ENCODE measurements at regions not wholly inside any gene's neighbourhood (a gene's known extent, or its start where the extent isn't known, plus 50 kb on each side); places are given as distances from the start of the nearest gene placed in this dataset.
"Not testable (repeated sequence)": the region's sequence is repeated elsewhere in the genome, so short reads cannot be mapped to it uniquely, and the experiment has no call there.

DNA sequence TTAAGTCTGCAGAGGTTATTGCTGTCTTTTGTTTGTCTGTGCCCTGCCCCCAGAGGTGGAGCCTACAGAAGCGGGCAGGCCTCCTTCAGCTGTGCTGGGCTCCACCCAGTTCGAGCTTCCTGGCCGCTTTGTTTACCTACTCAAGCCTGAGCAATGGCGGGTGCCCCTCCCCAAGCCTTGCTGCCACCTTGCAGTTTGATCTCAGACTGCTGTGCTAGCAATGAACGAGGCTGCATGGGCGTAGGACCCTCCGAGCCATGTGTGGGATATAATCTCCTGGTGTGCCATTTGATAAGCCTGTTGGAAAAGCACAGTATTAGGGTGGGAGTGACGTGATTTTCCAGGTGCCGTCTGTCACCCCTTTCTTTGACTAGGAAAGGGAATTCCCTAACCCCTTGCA is 720.6 kb downstream of the PCDH17 start:
- not testable (repeated sequence) for DNase-seq (ENCODE audit: low read depth in 2 of 2)

DNA sequence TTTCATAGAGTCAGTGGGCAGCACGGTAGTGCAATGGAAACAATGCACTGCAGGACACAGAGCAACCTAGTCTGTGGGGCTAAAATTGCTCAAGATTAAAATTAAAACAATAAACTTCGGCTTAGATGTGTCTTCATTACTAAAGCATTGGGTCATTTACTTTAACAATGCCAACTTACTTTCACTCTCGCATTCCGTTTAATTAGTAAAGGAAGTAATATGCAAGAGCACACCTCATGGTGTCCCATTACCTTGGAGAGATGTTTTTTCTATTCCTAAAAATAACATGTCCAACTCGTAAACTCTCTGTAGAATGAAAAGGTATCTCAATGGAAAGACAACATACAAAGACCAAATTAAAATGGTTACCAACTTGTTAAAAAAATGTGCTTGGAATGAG is 738.4 kb downstream of the PCDH17 start:
- no peak for DNase-seq (ENCODE audit: low read depth in 2 of 2)

DNA sequence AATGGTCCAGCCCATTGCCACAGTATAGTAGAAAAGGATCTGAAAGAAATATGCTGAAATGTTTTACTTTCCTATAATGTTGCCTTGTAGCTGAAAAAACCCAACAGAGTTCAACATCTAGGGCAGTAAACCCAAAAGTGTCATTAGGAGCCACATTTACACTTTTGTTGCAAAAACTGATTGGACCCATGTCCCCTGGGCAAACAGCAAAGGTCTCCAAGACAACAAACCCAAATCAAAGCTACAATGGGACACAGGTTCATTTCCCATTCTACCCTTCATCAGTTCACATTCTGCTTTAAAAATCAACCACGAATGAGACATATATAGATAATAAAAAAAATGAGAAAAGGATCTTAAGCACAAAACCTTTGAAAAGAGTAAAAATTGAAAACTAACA is 744.8 kb downstream of the PCDH17 start:
- no peak for DNase-seq (ENCODE audit: low read depth in 2 of 2)

DNA sequence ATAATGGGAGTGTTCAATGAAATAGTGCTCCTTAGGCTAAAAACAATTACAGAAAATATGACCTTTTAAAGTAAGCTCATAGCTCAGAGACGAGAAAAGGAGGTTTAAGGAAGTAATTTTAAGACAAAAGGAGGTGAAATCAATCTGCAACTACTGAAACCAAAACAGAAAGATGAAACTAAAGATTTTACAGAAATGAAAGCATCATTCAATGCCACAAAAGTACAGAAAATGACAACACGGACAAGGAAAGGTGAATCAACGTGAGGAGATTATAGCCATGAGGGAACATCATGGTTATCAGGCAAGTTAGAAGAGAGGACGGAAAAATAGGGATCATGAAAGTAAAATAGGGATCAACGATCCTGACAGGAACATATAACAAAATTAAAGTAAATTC is 745.2 kb downstream of the PCDH17 start:
- no peak for DNase-seq (ENCODE audit: low read depth in 2 of 2)

DNA sequence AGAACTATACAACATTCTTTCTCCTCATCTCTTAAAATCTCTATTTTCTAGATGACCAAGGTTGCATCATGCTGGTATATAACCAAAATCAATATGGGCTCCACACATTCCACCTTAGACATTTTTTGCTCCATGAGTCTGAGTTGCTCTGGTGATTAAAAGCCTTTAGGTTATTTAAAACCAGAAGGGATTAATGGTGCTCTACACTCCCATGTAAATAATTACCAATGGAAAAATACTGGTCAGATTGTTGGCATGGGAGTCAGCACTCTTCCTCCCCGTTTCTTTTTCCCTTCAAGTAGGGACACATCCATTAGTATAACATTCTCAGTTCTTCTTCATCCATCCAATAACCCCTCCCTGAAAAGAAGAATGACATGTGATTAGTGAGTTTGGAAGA is 747.7 kb downstream of the PCDH17 start:
- DNase-seq (ENCODE audit: low read depth in 2 of 2) = no peak

DNA sequence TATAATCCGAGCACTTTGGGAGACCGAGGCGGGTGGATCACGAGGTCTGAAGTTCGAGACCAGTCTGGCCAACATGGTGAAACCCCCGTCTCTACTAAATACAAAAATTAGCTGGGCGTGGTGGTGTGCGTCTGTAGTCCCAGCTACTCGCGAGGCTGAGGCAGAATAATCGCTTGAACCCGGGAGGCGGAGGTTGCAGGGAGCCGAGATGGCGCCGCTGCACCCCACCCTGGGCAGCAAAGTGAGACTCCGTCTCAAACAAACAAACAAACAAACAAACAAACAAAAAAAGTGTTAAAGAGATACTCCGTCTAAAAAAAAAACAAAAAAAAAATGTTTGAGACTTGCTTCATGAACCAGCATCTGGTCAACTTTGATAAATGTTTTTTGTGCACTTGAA is 753.8 kb downstream of the PCDH17 start:
- DNase-seq (ENCODE audit: low read depth in 2 of 2) = not testable (repeated sequence)

DNA sequence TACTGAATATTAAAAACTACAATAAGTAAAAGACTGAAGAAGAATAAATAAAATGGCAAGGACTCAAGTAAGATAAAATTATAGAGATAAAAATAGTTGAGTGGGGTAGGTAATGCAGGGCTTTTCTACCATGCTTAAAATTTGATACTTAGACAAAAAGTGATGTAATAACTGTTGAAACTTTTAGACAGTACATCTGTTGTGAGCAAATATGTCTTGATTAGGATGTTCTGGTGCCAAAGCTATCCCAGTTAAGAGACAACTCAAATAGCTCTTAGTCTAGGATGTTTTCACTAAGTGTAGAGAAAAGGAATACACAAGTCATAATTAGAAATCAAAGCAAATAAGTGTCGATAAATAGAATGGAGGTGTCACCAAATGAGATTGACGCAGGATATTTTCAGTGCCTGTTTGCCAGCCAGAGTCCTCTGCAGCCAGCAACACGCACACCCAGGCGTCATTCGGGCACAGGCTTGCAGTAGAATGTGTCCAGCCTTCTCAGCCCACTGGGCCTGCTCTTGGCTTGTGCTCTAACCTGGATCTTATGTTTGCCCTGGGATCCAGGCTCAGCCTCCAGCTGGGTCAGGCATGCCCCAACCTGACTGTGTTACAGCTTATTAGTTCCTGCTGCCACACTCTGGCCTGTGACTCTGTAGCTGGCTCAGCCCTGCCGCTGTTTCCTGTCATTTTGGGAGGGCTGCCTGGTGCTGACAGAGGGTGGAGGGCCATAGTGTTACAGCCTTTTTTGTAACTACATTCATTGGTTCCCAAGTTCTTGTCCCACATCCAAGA is 766.2 kb downstream of the PCDH17 start:
- no peak for DNase-seq (ENCODE audit: low read depth in 2 of 2)

DNA sequence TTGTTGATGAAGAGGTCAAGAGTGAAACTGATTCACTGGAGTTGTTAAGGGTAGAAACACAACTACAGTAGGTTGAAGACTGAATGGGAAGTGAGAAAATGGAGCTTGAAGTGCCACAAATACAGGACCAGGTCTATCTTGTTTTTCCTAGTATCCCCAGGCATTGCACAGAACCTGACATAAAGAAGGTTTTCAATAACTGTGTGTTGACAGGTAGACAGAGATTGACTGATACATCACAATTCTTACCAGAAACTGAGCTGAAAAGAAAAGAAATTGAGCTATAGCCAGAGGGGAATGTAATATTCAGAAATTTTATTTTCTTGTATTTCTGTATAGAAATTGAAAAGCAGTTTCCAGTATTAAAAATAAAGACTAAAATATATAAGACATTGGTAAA is 767.7 kb downstream of the PCDH17 start:
- no peak for DNase-seq (ENCODE audit: low read depth in 2 of 2)

DNA sequence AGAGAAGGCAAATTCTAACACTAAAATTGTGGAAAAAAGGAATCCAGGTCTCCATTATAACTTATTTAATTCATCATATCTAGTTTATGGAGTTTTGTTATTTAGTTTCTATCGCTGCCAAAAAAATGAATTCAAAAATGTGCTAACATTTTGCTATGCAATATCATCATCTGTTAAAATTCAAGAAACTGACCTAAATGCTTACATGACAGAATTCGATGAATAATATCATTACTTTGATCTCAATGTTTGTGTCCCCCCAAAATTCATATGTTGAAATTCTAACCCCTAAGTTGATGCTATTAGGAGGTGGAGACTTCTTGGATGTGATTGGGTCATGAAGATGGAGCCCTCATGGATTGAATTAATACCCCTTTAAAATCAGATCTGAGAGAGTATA is 775.0 kb downstream of the PCDH17 start:
- DNase-seq (ENCODE audit: low read depth in 2 of 2) = no peak

DNA sequence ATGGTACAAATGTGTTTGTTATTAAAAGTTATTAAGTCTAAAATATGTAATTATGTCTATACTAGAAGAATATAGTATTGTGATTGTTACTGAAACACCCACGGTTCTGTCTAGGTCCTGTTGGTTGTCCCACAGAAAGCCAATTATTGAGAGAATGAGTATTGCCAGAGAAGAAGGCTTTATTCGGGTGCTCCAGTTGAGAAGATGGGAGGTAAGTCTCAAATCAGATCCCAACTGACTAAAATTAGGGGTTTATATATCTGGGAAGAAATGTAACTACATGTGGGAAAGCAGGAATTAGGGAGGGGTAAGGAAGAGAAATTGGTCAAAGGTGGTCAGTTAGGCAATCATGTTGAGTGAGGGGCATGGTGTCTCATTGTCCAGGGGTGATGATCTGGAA is 798.4 kb downstream of the PCDH17 start:
- DNase-seq (ENCODE audit: low read depth in 2 of 2) = no peak

DNA sequence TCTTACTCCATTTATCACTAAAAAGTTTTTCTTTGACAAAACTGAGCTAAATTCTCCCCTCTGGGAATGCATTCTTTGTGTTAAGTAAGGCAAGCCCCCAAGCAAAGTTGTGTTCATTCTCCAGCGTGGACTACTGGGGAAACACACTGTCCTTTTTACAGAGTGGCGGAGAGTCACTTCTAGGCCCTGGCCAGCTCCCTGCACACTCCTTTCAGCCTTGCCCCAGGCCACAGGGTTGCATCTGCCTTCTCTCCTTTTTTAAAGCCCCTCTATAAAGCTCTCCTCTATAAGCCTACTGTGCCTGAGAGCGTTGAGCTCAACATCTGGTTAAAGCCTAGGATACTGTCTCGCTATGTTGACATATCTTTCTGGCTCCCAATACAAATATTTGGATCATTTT is 803.4 kb downstream of the PCDH17 start:
- DNase-seq (ENCODE audit: low read depth in 2 of 2) = no peak

DNA sequence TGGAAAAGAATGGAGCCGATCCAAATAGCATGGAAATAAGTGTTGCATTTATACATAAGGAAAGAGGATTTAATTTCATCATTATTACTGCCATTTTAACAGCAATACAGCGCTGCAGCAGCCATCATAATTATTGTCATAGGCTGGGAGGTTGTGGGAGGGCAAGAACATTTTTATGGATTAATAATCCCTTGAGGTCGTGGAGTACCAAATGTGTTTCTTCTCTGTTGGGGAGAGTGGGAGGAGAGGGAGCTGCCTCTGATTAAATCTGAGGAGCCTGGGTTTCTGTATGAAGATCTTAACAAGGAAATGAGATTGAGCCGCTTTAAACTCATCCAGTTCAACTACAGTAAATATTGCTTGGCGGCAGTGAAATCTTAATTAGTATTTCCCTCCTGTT is 805.9 kb downstream of the PCDH17 start:
- no peak for DNase-seq (ENCODE audit: low read depth in 2 of 2)

DNA sequence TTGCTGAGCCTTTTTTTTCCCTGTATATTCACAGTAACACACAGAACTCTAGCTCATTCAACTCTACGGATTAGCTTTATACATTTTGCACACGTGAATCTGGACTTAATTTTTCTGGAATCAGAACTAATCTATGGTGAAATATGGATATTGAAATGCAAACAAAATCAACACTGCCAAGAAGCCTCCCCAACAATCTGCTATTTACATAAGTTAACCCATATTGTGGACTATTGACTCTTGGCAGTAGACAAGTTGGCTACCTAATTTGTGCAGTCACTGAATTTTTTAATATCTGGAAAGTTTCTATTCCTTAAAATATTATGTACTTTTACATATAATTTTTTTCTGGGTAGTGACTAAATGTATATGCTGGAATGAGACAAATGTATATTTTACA is 815.4 kb downstream of the PCDH17 start:
- DNase-seq (ENCODE audit: low read depth in 2 of 2) = no peak

DNA sequence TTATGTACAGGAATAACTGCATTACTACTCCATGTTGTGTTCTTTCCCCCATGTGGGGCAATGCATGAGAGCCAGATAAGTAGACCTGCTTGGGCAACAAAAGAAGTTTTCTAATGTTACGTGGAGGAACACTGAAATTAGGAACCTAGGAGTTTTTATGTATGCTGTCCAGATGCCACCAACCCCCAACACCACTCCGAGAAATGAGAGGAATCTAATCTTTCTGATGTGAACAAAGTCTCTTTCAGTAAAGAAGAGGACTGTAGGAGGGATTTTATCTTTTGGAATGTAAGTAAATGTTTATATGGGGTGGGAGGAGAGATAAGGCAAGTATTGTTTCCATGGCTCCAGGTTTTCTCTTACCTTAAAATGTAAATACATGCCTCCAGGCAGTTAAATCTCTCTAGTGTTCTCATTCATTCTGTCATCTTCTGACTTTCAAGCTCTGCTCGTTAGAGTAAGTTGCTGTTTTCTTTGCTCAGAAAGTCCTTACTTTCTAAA is 820.6 kb downstream of the PCDH17 start:
- no peak for DNase-seq (ENCODE audit: low read depth in 2 of 2)

DNA sequence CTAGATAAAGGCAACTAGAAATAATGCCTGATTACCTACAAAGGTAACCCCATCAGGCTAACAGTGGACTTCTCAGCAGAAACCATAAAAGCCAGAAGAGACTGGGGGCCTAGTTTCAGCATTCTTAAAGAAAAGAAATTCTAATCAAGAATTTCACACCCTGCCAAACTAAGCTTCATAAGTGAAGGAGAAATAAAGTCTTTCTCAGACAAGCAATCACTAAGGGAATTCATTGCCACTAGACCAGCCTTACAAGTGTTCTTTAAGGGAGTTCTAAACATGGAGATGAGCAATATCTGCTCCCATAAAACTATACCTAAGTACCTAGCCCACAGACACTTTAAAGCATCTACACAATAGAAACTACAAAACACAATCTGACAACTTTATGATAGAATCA is 823.5 kb downstream of the PCDH17 start:
- no peak for DNase-seq (ENCODE audit: low read depth in 2 of 2)

DNA sequence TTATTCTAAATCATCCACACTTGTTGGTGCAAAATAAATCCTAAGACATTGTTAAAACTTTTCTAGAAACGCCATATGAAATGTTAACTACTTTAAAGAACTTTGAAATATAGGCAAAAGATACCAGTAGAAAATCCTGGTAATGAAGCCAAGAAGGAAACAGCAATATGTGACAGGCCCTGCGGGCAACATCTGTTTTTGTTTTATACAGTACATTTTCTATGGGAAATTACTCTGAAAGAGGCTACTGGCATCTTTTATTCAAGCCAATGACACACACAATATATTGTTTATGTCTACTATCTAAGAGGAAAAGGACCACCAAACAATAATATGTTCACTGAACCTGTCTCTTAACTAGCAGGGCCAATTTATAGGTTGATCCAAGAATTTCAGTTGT is 829.7 kb downstream of the PCDH17 start:
- DNase-seq (ENCODE audit: low read depth in 2 of 2) = no peak

DNA sequence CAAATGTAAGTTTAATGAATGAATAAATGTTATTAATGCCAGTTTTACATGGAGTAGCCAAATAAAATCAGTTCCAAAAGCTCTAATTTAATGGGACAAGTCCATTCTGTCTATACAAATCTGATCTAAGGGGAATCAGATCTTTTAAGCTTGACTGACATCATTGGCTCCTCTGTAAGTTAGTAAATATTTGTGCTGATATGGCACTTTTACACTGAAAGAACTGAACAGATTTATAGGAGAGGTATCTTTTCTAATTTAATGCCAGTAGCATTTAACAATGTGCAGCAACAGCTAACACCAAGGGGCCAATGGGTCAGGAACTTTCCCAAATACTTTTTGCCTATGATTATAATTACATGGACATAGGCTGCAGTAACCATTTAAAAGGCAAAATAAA is 832.3 kb downstream of the PCDH17 start:
- DNase-seq (ENCODE audit: low read depth in 2 of 2) = no peak

DNA sequence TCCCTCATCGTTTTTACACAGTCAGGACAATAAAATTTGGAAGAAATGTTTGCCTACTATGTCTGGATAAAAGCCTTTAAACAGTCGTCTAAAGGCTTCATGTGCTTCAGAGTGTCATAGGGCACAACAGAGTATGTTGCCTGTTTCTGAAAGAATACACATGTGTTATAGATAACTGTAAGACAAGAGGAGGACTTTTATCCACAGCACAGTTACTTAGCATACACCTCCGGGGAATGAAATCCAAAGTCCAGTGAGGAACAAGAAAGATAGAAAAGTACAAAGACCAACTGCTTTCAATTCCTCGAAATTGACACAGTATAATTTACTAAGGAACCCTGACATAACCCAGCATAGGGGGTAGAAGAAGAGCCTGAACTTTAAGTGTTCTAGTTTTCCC is 835.6 kb downstream of the PCDH17 start:
- no peak for DNase-seq (ENCODE audit: low read depth in 2 of 2)

DNA sequence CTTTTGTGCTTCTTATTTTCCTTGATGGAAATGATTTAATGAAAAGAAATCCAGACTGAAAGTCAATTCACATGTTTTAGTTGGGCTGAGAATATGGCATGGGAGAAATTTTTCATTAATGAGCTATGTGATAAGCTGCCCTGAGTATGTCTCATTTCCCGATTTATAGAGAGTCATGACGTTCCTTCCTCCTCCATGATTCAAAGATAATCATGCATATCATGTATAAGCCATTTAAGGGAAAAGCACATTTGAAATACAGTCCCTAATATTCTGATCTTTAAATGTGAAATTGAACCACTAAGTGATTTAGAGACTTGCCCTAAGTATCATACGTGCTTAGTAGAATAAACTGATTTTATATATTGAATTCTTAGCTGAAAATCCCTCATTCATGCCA is 840.9 kb downstream of the PCDH17 start:
- DNase-seq (ENCODE audit: low read depth in 2 of 2) = no peak

DNA sequence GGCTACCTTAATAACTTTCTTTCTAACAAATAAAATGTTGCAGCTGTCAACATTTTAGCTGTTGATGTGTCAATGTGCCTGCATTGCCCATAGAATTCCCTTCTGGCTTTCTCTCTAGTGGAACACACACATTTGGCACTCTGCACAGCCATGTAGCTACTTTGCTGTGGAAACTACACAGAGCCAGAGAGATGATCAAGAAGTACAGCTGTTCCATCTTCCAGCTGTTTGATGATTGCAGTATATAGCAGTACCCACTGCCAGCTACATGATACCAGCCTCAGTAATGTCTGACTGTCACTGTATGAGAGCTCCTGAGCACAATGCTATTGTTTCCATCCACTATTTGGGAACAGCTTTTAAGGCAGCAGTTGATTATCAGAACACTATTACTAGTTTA is 843.0 kb downstream of the PCDH17 start:
- no peak for DNase-seq (ENCODE audit: low read depth in 2 of 2)

DNA sequence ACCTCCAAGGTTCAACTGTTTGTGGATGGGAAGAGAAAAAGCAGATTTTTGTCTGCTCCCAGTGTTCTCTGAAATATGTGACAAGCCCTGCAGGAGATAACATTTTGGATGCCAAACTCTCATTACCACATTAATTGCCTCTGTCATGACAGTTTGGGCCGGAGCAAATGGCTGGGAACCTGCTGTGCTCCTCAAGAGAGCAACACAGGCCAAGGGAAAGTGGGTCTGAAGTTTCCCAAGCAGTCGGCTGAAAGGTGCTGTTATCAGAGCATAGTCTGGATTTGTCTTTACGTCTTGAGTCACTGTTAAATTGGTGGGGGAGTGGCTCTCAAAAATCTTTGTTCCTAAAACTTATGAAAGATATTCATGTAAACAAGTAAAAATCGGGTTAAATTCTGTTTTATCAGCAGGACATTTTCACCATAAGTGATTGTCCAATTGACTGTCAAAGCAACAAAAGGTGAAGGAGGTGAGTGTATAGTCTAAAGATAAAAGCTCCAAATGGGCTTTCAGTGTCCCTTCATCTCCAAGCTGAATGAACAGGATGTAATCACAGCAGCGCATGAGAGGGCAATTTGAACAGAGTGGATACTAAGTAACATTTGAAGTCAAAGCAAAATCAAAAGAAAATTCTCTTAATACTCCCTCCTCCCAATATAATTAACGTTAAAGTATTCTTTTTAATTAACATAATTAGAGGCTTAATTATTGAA is 844.8 kb downstream of the PCDH17 start:
- no peak for DNase-seq (ENCODE audit: low read depth in 2 of 2)

DNA sequence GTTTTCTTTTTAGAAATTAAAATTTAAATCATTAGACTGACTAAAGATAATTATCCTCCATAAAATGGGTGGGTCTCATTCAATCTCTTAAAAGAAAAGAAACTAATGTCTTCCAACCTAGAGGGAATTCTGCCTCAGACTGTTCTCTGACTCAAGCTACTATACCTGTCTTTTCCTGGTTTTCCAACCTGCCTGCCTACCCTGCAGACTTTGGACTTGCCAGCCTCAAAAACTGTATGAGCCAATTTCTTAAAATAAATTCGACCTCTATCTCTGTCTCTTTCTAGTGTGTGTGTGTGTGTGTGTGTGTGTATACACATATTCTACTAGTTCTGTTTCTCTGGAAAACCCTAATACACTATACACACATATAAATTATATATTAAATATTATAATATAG is 847.3 kb downstream of the PCDH17 start:
- no peak for DNase-seq (ENCODE audit: low read depth in 2 of 2)

DNA sequence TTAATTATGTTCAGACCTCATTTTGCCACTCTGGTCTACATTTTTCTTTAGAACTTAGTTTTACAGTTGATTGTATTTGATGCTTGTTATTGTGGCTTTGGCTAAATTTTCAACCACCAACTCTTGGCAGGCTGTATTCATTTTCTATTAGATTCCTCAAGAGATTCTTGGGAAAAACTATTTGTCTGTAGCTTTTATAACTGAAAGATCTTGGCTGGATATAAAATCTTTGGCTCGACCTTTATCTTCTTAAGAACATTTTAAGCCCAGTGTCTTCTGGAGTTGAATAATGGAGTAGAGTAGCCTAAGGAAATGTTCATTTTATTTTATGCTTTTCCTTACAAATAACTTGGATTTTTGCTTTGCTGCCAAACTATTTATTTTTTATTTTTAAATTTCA is 848.5 kb downstream of the PCDH17 start:
- DNase-seq (ENCODE audit: low read depth in 2 of 2) = no peak

All from activated CD4-positive, alpha-beta T cell treated with anti-CD3 and anti-CD28 coated beads for 24 hours (primary cell).